K562 (cell line): ENCODE measurements at regions not wholly inside any gene's neighbourhood (a gene's known extent, or its start where the extent isn't known, plus 50 kb on each side); places are given as distances from the start of the nearest gene placed in this dataset.

Experiments used
- ATAC-seq: fragments of 200-7000 bp; cut with Tn5 transposase; 3 replicates; pipeline ENCODE4 v1.9.1; 2020; ENCODE audit warnings: moderate library complexity
- BruUV-seq: library from RNA; stranded (reverse); fragments of 400-500 nt; replicated peaks from 2 replicates; lab custom pipeline; 2021; lab: Mats Ljungman, UMichigan
- CTCF ChIA-PET: fragments of 300-600 bp; formaldehyde crosslinking; extraction: SDS; loops from one replicate; lab custom pipeline; 2021; ENCODE audit warnings: low intra/inter-chr PET ratio; lab: Yijun Ruan, JAX
- POLR2A ChIA-PET: fragments of 300-600, 350-650 bp; sonication (Branson Sonifier 250); formaldehyde crosslinking; extraction: SDS; loops from one replicate; lab custom pipeline; 2021; ENCODE audit warnings: antibody characterized with exemption, inconsistent platforms; lab: Yijun Ruan, JAX
- DNase-seq, 4 experiments: peaks; one replicate each; pipeline versions ENCODE4 v3.0.0 to v3.0.0-alpha.2; 2011 to 2018; ENCODE audit warnings: low spot score in 3 of 4, mixed read lengths in 3 of 4; ENCODE audit errors: extremely low read depth in 1 of 4
- FAIRE-seq: peaks from 2 replicates; lab custom pipeline; 2011; peaks lifted over from hg19 to GRCh38; lab: Jason Lieb, UNC
- H2AFZ ChIP-seq: 2 replicates; pipeline ENCODE4 v1.6.0; 2011; ENCODE audit warnings: low read depth, low read length, control low read depth, inconsistent platforms
- H3K27ac ChIP-seq: fragments of 200-600 bp; 3 replicates; pipeline ENCODE4 v1.8.0; 2011; ENCODE audit warnings: low read depth, mild to moderate bottlenecking, control low read depth, inconsistent platforms, low read length, moderate library complexity, mixed read lengths; ENCODE audit errors: extremely low read depth
- H3K27me3 ChIP-seq, 2 experiments: fragments of 300-600 bp in 1 of 2; 2 replicates in 1 of 2; 3 replicates in 1 of 2; pipeline versions ENCODE4 v1.6.0 to v1.8.0; 2011; ENCODE audit warnings: inconsistent platforms in 2 of 2, low read length in 2 of 2, mild to moderate bottlenecking in 1 of 2, mixed read lengths in 1 of 2, moderate library complexity in 1 of 2; ENCODE audit not compliant: control insufficient read depth in 2 of 2, insufficient read depth in 2 of 2
- H3K36me3 ChIP-seq: fragments of 300-600 bp; 3 replicates; pipeline ENCODE4 v1.8.0; 2011; ENCODE audit warnings: mild to moderate bottlenecking, low read length, inconsistent platforms; ENCODE audit not compliant: control insufficient read depth, insufficient read depth
- H3K4me1 ChIP-seq, 2 experiments: fragments of 200-600 bp in 1 of 2; replicated peaks in 1 of 2; 2 replicates in 1 of 2; 3 replicates in 1 of 2; pipeline versions ENCODE4 v1.5.1 to v1.8.0; 2011; ENCODE audit warnings: inconsistent platforms in 2 of 2, low read length in 2 of 2, mild to moderate bottlenecking in 1 of 2, mixed read lengths in 1 of 2, moderate library complexity in 1 of 2; ENCODE audit not compliant: control insufficient read depth in 2 of 2, insufficient read depth in 2 of 2
- H3K4me2 ChIP-seq: 2 replicates; pipeline ENCODE4 v1.6.1; 2011; ENCODE audit warnings: low read length, control low read depth, inconsistent platforms, mixed read lengths; ENCODE audit not compliant: insufficient read depth
- H3K4me3 ChIP-seq: fragments of 200-600 bp; sonication (generic), shearing (Covaris generic); 2 replicates; pipeline ENCODE4 v1.5.1; 2016; ENCODE audit warnings: control low read depth, inconsistent platforms
- H3K79me2 ChIP-seq: fragments of 200-600 bp; 3 replicates; pipeline ENCODE4 v1.8.0; 2011; ENCODE audit warnings: low read length, inconsistent platforms; ENCODE audit not compliant: control insufficient read depth, insufficient read depth
- H3K9ac ChIP-seq, 2 experiments: 2 replicates each; pipeline versions ENCODE4 v1.6.0 to v1.6.1; 2011; ENCODE audit warnings: low read depth in 2 of 2, low read length in 2 of 2, control low read depth in 1 of 2, inconsistent platforms in 1 of 2, mild to moderate bottlenecking in 1 of 2, mixed read lengths in 1 of 2; ENCODE audit not compliant: insufficient read depth in 1 of 2
- H3K9me1 ChIP-seq: one replicate; pipeline ENCODE4 v1.6.0; 2011; ENCODE audit warnings: inconsistent platforms, mild to moderate bottlenecking, low read length, moderate library complexity; ENCODE audit not compliant: control insufficient read depth, insufficient read depth
- H3K9me3 ChIP-seq: replicated peaks from 2 replicates; pipeline ENCODE4 v1.5.1; 2011; ENCODE audit warnings: low read depth, low read length, inconsistent platforms; ENCODE audit not compliant: control insufficient read depth, insufficient read depth
- H4K20me1 ChIP-seq: replicated peaks from 2 replicates; pipeline ENCODE4 v1.6.1; 2011; ENCODE audit warnings: low read length, inconsistent platforms, mixed read lengths; ENCODE audit not compliant: control insufficient read depth, insufficient read depth
- HIVEP1 ChIP-seq: fragments of 250-450 bp; sonication (Bioruptor Pico); IDR thresholded peaks from 2 replicates; pipeline ENCODE4 v1.4.0; 2020; ENCODE audit warnings: mild to moderate bottlenecking
- HNRNPK ChIP-seq: fragments of 200-400 bp; formaldehyde crosslinking; IDR thresholded peaks from one replicate; pipeline ENCODE4 v1.6.1; 2018; ENCODE audit warnings: mild to moderate bottlenecking, low read depth, low read length; ENCODE audit not compliant: poor library complexity, severe bottlenecking
- LEF1 ChIP-seq: fragments of 450-650 bp; IDR thresholded peaks from 2 replicates; pipeline ENCODE4 v1.6.1; 2016; ENCODE audit warnings: mild to moderate bottlenecking
- PHTF2 ChIP-seq: fragments of 250-450 bp; sonication (Bioruptor Pico); IDR thresholded peaks from 2 replicates; pipeline ENCODE4 v1.5.0; 2021; ENCODE audit warnings: mild to moderate bottlenecking
- PML ChIP-seq: IDR thresholded peaks from 2 replicates; pipeline ENCODE4 v1.6.1; 2012; ENCODE audit warnings: low read length, inconsistent platforms
- POLR2G ChIP-seq: fragments of 200-400 bp; formaldehyde crosslinking; IDR thresholded peaks from 2 replicates; pipeline ENCODE4 v1.6.1; 2017; ENCODE audit warnings: low read depth, mild to moderate bottlenecking, antibody characterized with exemption, low read length, moderate library complexity
- RBM34 ChIP-seq: fragments of 200-400 bp; formaldehyde crosslinking; IDR thresholded peaks from 2 replicates; pipeline ENCODE4 v1.6.1; 2018; ENCODE audit warnings: low read length, borderline replicate concordance; ENCODE audit not compliant: insufficient read depth
- TAF15 ChIP-seq: fragments of 200-400 bp; formaldehyde crosslinking; IDR thresholded peaks from 2 replicates; pipeline ENCODE4 v1.6.1; 2017; ENCODE audit warnings: mild to moderate bottlenecking, low read depth, low read length, moderate library complexity
- WHSC1 ChIP-seq: IDR thresholded peaks from one replicate; pipeline ENCODE4 v1.6.1; 2012; ENCODE audit warnings: low read length, control low read depth, inconsistent platforms
- ZKSCAN8 ChIP-seq: fragments of 200-800 bp; sonication (Bioruptor generic); IDR thresholded peaks from 2 replicates; pipeline ENCODE4 v1.6.1; 2016; ENCODE audit warnings: missing genetic modification characterization, missing compliant biosample characterization
- ZNF134 ChIP-seq: fragments of 250-450 bp; sonication (Bioruptor Pico); conservative IDR thresholded peaks from 2 replicates; pipeline ENCODE4 v1.4.0; 2020
- ZNF277 ChIP-seq: fragments of 250-450 bp; sonication (Bioruptor Pico); IDR thresholded peaks from 2 replicates; pipeline ENCODE4 v1.8.0; 2022; ENCODE audit warnings: inconsistent platforms, mild to moderate bottlenecking, moderate library complexity, borderline replicate concordance
- ZNF584 ChIP-seq: fragments of 200-800 bp; sonication (Bioruptor generic); IDR thresholded peaks from 2 replicates; pipeline ENCODE4 v1.6.1; 2016; ENCODE audit warnings: low read depth, mild to moderate bottlenecking, missing genetic modification characterization, missing compliant biosample characterization
- ZSCAN32 ChIP-seq: fragments of 450-650 bp; formaldehyde crosslinking; IDR thresholded peaks from 2 replicates; pipeline ENCODE4 v1.4.0; 2020; ENCODE audit warnings: mild to moderate bottlenecking, moderate library complexity
- WGBS: fragments of 100-300 bp; shearing (Covaris generic); methylation state at CpG from one replicate; pipeline ENCODE4 v1.1.6; 2016; ENCODE audit warnings: low coverage, mixed read lengths; ENCODE audit not compliant: insufficient coverage; ENCODE audit errors: missing lambda C conversion rate; 5-methylcytosine and 5-hydroxymethylcytosine counted together
- in situ Hi-C: fragments of 300-500 bp; cut with MboI; formaldehyde crosslinking; loops from 4 replicates; pipeline ENCODE4 v1.15.0; 2018; ENCODE audit warnings: inconsistent platforms, mixed read lengths
- intact Hi-C: fragments of 100-400 bp; cut with micrococcal nuclease; formaldehyde crosslinking; loops from 2 replicates; pipeline ENCODE4 v1.14.2; 2022
- TF ChIP-seq, protein P1 (sequence below): fragments of 150-350 bp; conservative IDR thresholded peaks from 2 replicates; pipeline ENCODE4 v1.6.1; 2014; ENCODE audit warnings: low read length

DNA sequence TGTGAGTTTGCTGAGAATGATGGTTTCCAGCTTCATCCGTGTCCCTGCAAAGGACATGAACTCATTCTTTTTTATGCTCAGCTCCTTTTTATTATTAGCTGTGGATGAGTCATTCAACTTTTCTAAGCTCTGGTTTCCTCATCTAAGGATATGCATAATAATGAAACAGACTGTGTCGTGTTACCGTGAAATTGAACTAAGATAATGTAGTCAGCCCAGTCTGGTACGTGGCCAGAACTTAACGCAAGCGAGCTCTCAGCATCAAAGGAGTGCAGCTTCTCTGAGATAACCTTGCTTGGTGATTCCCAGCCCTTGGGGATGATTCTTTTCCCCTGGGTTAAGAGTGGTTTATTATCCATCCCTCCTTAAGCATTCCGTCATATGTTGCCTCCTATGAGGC is 454.3 kb upstream of the EEF2KMT start:
- CTCF ChIA-PET: no interaction called here
- no peak for TF ChIP-seq ZNF277
- no peak for TF ChIP-seq ZNF584
- no peak for TF ChIP-seq HNRNPK
- no peak for TF ChIP-seq PHTF2 (CRISPR knock-in tag)
- no peak for TF ChIP-seq HIVEP1
- TF ChIP-seq TAF15: no peak
- no TSS peak for BruUV-seq
- no peak overlapping the region for H3K9ac ChIP-seq
- H3K9me1 ChIP-seq: no peaks in the 10 kb centered on the region
- H3K9me3 ChIP-seq: no peaks in the 10 kb centered on the region
- intact Hi-C loops: no loop called here
- in situ Hi-C loops: no loop called here
- no peak overlapping the region for H3K27ac ChIP-seq
- H3K27me3 ChIP-seq: no peaks in the 10 kb centered on the region; a peak in 1 of 5 replicates
- no peak overlapping the region for H3K4me2 ChIP-seq
- H2AFZ ChIP-seq: no peak overlapping the region
- FAIRE-seq (no peak), DNase-seq (no peak), ATAC-seq (no peak)
- H3K36me3 ChIP-seq: no peaks in the 10 kb centered on the region
- POLR2A ChIA-PET: no interaction called here
- H4K20me1 ChIP-seq: no peaks in the 10 kb centered on the region
- H3K79me2 ChIP-seq: no peaks in the 10 kb centered on the region
- WGBS: 0% methylated on average over 7 of the region's 7 CpGs
- H3K4me3 ChIP-seq: no peak overlapping the region
- no peaks in the 10 kb centered on the region for H3K4me1 ChIP-seq

GRCh38 chr16:5549802-5550201 is 452.2 kb upstream of the EEF2KMT start:
- Histone ChIP-seq H3K27me3 (no peaks in the 10 kb centered on the region), H3K9me3 (no peaks in the 10 kb centered on the region), H3K27ac (no peak overlapping the region), H3K9ac (no peak overlapping the region), H3K9me1 (no peaks in the 10 kb centered on the region), H3K36me3 (no peaks in the 10 kb centered on the region), H2AFZ (no peak overlapping the region), H3K4me3 (no peak overlapping the region), H3K79me2 (no peaks in the 10 kb centered on the region), H3K4me2 (no peak overlapping the region), H4K20me1 (no peaks in the 10 kb centered on the region), H3K4me1 (no peaks in the 10 kb centered on the region)
- POLR2A ChIA-PET: no interaction called here
- CTCF ChIA-PET: no interaction called here
- no peak for ATAC-seq
- no TSS peak for BruUV-seq
- no peak for FAIRE-seq
- in situ Hi-C loops: no loop called here
- intact Hi-C loops: no loop called here
- 0% methylated on average over 3 of the region's 3 CpGs for WGBS
- DNase-seq: no peak
- no peak for TF ChIP-seq ZSCAN32 (CRISPR knock-in tag)
- no peak for TF ChIP-seq POLR2G
- no peak for TF ChIP-seq ZKSCAN8 (CRISPR knock-in tag)
- TF ChIP-seq PML: no peak
- TF ChIP-seq LEF1: no peak
- TF ChIP-seq WHSC1: no peak
- no peak for TF ChIP-seq RBM34
- TF ChIP-seq, protein P1, sequence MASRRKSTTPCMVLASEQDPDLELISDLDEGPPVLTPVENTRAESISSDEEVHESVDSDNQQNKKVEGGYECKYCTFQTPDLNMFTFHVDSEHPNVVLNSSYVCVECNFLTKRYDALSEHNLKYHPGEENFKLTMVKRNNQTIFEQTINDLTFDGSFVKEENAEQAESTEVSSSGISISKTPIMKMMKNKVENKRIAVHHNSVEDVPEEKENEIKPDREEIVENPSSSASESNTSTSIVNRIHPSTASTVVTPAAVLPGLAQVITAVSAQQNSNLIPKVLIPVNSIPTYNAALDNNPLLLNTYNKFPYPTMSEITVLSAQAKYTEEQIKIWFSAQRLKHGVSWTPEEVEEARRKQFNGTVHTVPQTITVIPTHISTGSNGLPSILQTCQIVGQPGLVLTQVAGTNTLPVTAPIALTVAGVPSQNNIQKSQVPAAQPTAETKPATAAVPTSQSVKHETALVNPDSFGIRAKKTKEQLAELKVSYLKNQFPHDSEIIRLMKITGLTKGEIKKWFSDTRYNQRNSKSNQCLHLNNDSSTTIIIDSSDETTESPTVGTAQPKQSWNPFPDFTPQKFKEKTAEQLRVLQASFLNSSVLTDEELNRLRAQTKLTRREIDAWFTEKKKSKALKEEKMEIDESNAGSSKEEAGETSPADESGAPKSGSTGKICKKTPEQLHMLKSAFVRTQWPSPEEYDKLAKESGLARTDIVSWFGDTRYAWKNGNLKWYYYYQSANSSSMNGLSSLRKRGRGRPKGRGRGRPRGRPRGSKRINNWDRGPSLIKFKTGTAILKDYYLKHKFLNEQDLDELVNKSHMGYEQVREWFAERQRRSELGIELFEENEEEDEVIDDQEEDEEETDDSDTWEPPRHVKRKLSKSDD: no peak
- TF ChIP-seq ZNF134 (CRISPR knock-in tag): no peak
